H9 (cell line): ENCODE measurements at regions not wholly inside any gene's neighbourhood (a gene's known extent, or its start where the extent isn't known, plus 50 kb on each side); places are given as distances from the start of the nearest gene placed in this dataset.

Experiments used
- DNase-seq: peaks from one replicate; pipeline ENCODE4 v3.0.0-alpha.2; 2017
- H2AFZ ChIP-seq: one replicate; pipeline ENCODE4 v1.6.1; 2013; ENCODE audit warnings: mild to moderate bottlenecking, low read length, control low read depth, moderate library complexity
- H2AK5ac ChIP-seq: 2 replicates; pipeline ENCODE4 v1.6.1; 2013; ENCODE audit warnings: low read length, control low read depth, mixed read lengths; ENCODE audit not compliant: insufficient read length
- H2BK120ac ChIP-seq: one replicate; pipeline ENCODE4 v1.6.1; 2013; ENCODE audit warnings: low read depth, mild to moderate bottlenecking, low read length, control low read depth, inconsistent platforms; ENCODE audit not compliant: poor library complexity, severe bottlenecking
- H2BK12ac ChIP-seq: 2 replicates; pipeline ENCODE4 v1.6.1; 2013; ENCODE audit warnings: low read length, control low read depth, mixed read lengths, low read depth; ENCODE audit not compliant: insufficient read length
- H2BK15ac ChIP-seq: 2 replicates; pipeline ENCODE4 v1.6.1; 2013; ENCODE audit warnings: low read depth, low read length, control low read depth
- H2BK20ac ChIP-seq: one replicate; pipeline ENCODE4 v1.6.1; 2013; ENCODE audit warnings: low read depth, mild to moderate bottlenecking, low read length, control low read depth, inconsistent platforms; ENCODE audit not compliant: poor library complexity, severe bottlenecking
- H2BK5ac ChIP-seq: 2 replicates; pipeline ENCODE4 v1.6.1; 2013; ENCODE audit warnings: low read length, control low read depth, mixed read lengths; ENCODE audit not compliant: insufficient read length
- H3K14ac ChIP-seq: 2 replicates; pipeline ENCODE4 v1.6.1; 2013; ENCODE audit warnings: low read length, control low read depth; ENCODE audit not compliant: insufficient read depth
- H3K18ac ChIP-seq: 2 replicates; pipeline ENCODE4 v1.6.1; 2013; ENCODE audit warnings: low read depth, mild to moderate bottlenecking, mixed read lengths, low read length, control low read depth; ENCODE audit not compliant: insufficient read length
- H3K23ac ChIP-seq: 2 replicates; pipeline ENCODE4 v1.6.1; 2013; ENCODE audit warnings: low read length, control low read depth, mixed read lengths, low read depth; ENCODE audit not compliant: insufficient read length
- H3K23me2 ChIP-seq: 2 replicates; pipeline ENCODE4 v1.6.1; 2013; ENCODE audit warnings: low read depth, mild to moderate bottlenecking, mixed read lengths, low read length, control low read depth; ENCODE audit not compliant: insufficient read length, poor library complexity, severe bottlenecking
- H3K27ac ChIP-seq: 2 replicates; pipeline ENCODE4 v1.5.1; 2013; ENCODE audit warnings: low read length, control low read depth, mixed read lengths, low read depth; ENCODE audit not compliant: insufficient read length
- H3K27me3 ChIP-seq: 2 replicates; pipeline ENCODE4 v1.6.1; 2013; ENCODE audit warnings: low read length, control low read depth, inconsistent platforms; ENCODE audit not compliant: insufficient read depth
- H3K4ac ChIP-seq: 2 replicates; pipeline ENCODE4 v1.6.1; 2013; ENCODE audit warnings: low read depth, mild to moderate bottlenecking, control low read depth, inconsistent platforms, low read length, moderate library complexity
- H3K4me1 ChIP-seq: 2 replicates; pipeline ENCODE4 v1.6.1; 2013; ENCODE audit warnings: low read length, control low read depth, inconsistent platforms; ENCODE audit not compliant: insufficient read depth
- H3K4me2 ChIP-seq: 2 replicates; pipeline ENCODE4 v1.6.1; 2013; ENCODE audit warnings: low read length, control low read depth, mixed read lengths; ENCODE audit not compliant: insufficient read length, insufficient read depth
- H3K56ac ChIP-seq: 2 replicates; pipeline ENCODE4 v1.6.1; 2013; ENCODE audit warnings: low read depth, mild to moderate bottlenecking, mixed read lengths, low read length, control low read depth; ENCODE audit not compliant: insufficient read length
- H3K79me1 ChIP-seq: 2 replicates; pipeline ENCODE4 v1.6.1; 2013; ENCODE audit warnings: low read depth, mild to moderate bottlenecking, moderate library complexity, low read length, control low read depth, inconsistent platforms; ENCODE audit not compliant: insufficient read depth, poor library complexity, severe bottlenecking
- H3K79me2 ChIP-seq: 2 replicates; pipeline ENCODE4 v1.6.1; 2013; ENCODE audit warnings: low read length, control low read depth, inconsistent platforms; ENCODE audit not compliant: insufficient read depth
- H3K9ac ChIP-seq: 2 replicates; pipeline ENCODE4 v1.6.1; 2013; ENCODE audit warnings: low read length, control low read depth, mixed read lengths; ENCODE audit not compliant: insufficient read length; ENCODE audit errors: extremely low read depth
- H3K9me3 ChIP-seq: one replicate; pipeline ENCODE4 v1.6.1; 2013; ENCODE audit warnings: low read depth, low read length, inconsistent platforms; ENCODE audit not compliant: control insufficient read depth
- H3T11ph ChIP-seq: one replicate; pipeline ENCODE4 v1.6.1; 2013; ENCODE audit warnings: mild to moderate bottlenecking, low read length, control low read depth, inconsistent platforms
- H4K20me1 ChIP-seq: one replicate; pipeline ENCODE4 v1.6.1; 2013; ENCODE audit not compliant: control insufficient read depth, insufficient read length, insufficient read depth
- H4K5ac ChIP-seq: 2 replicates; pipeline ENCODE4 v1.6.1; 2013; ENCODE audit warnings: low read depth, mild to moderate bottlenecking, mixed read lengths, low read length, control low read depth; ENCODE audit not compliant: insufficient read length
- H4K8ac ChIP-seq: replicated peaks from 2 replicates; pipeline ENCODE4 v1.6.1; 2013; ENCODE audit warnings: low read length, control low read depth, mixed read lengths, low read depth; ENCODE audit not compliant: insufficient read length
- H4K91ac ChIP-seq: 2 replicates; pipeline ENCODE4 v1.6.1; 2013; ENCODE audit warnings: low read depth, mild to moderate bottlenecking, moderate library complexity, mixed read lengths, low read length, control low read depth; ENCODE audit not compliant: insufficient read length
- H3K27ac Mint-ChIP-seq, 3 experiments: 2 replicates in 2 of 3; 3 replicates in 1 of 3; pipeline ENCODE4 v1.8.0; 2020 to 2021; ENCODE audit warnings: mixed read lengths in 3 of 3, mild to moderate bottlenecking in 1 of 3, moderate library complexity in 1 of 3
- H3K27me3 Mint-ChIP-seq: 2 replicates; pipeline ENCODE4 v1.8.0; 2021; ENCODE audit warnings: low read depth, mild to moderate bottlenecking, moderate library complexity, mixed read lengths
- H3K36me3 Mint-ChIP-seq, 3 experiments: 2 replicates in 2 of 3; 3 replicates in 1 of 3; pipeline ENCODE4 v1.8.0; 2020 to 2021; ENCODE audit warnings: low read depth in 3 of 3, mixed read lengths in 3 of 3; ENCODE audit not compliant: insufficient read depth in 1 of 3
- H3K4me1 Mint-ChIP-seq, 2 experiments: 2 replicates each; pipeline ENCODE4 v1.8.0; 2020; ENCODE audit warnings: mixed read lengths in 2 of 2
- H3K4me3 Mint-ChIP-seq, 2 experiments: 2 replicates in 1 of 2; 3 replicates in 1 of 2; pipeline ENCODE4 v1.8.0; 2020 to 2021; ENCODE audit warnings: mild to moderate bottlenecking in 2 of 2, mixed read lengths in 2 of 2, moderate library complexity in 1 of 2
- H3K9me3 Mint-ChIP-seq, 2 experiments: 2 replicates in 1 of 2; 3 replicates in 1 of 2; pipeline ENCODE4 v1.8.0; 2020; ENCODE audit warnings: mild to moderate bottlenecking in 2 of 2, mixed read lengths in 2 of 2, moderate library complexity in 1 of 2
- WGBS: extraction: QIAGEN DNeasy Blood & Tissue Kit; methylation state at CpG from one replicate; pipeline ENCODE4 v1.1.7; 2013; ENCODE audit warnings: missing lambda C conversion rate, low lambda C conversion rate, mixed read lengths; ENCODE audit not compliant: insufficient read length; ENCODE audit errors: extremely low coverage; 5-methylcytosine and 5-hydroxymethylcytosine counted together
- TF ChIP-seq, protein P1 (sequence below): fragments of 200-600 bp; sonication (generic); conservative IDR thresholded peaks from 3 replicates; pipeline ENCODE4 v1.8.0; 2021; ENCODE audit warnings: antibody characterized with exemption, mild to moderate bottlenecking

DNA sequence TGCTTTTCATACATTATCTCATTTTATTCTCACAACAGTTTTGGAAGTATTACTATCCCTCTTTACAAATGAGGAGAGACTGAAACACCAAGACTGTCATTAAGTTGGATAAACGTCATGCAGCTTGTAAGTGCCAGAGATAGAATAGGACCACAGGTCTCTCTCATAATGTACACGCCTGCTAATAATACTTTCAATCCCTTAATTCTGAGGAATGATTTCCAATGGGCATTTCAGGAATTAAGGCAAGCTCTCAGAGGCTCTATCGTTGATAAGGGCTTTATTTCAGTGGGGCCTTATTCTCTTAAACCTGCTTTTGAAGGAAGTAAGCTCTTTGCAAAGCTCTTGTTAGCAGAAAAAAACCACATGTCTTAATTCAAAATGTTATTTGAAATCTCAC lies 229.1 kb downstream of the NFKBIZ start:
- no peak overlapping the region for H4K8ac ChIP-seq
- no peaks in the 10 kb centered on the region; a peak in 1 of 5 replicates for H3K9me3 Mint-ChIP-seq
- H3K9ac ChIP-seq, result no peak overlapping the region
- no peaks in the 10 kb centered on the region for H3K79me1 ChIP-seq
- no peaks in the 10 kb centered on the region for H3K9me3 ChIP-seq
- H2BK20ac ChIP-seq, result no peak overlapping the region
- no peak overlapping the region for H3K23ac ChIP-seq
- no CpG with 5 or more reads among the region's 3 CpGs for WGBS
- H2BK5ac ChIP-seq, result no peak overlapping the region
- H4K20me1 ChIP-seq, result no peaks in the 10 kb centered on the region
- H2BK120ac ChIP-seq, result no peak overlapping the region
- no peak overlapping the region for H3K4me2 ChIP-seq
- H3K56ac ChIP-seq, result no peak overlapping the region
- H3K36me3 Mint-ChIP-seq, result 0 out of 7 replicates have a peak, but pooled peaks cover 0 to 4% (median 0%) of the 10 kb centered on the region in 3 experiments
- no peaks in the 10 kb centered on the region for H3K79me2 ChIP-seq
- peaks cover 18 to 22% of the 10 kb centered on the region in 2 experiments for H3K4me1 Mint-ChIP-seq
- H3K4me1 ChIP-seq, result peaks cover 4% of the 10 kb centered on the region; the same call in 1 of the 2 replicates
- H2AFZ ChIP-seq, result no peak overlapping the region
- no peak overlapping the region for H3K14ac ChIP-seq
- H3K27ac ChIP-seq, result no peak overlapping the region
- H2BK12ac ChIP-seq, result no peak overlapping the region
- no peak overlapping the region for H3K4ac ChIP-seq
- DNase-seq, result no peak
- H3K18ac ChIP-seq, result no peak overlapping the region
- H3K27ac Mint-ChIP-seq, result no peak overlapping the region
- H4K5ac ChIP-seq, result no peak overlapping the region
- TF ChIP-seq, protein P1, sequence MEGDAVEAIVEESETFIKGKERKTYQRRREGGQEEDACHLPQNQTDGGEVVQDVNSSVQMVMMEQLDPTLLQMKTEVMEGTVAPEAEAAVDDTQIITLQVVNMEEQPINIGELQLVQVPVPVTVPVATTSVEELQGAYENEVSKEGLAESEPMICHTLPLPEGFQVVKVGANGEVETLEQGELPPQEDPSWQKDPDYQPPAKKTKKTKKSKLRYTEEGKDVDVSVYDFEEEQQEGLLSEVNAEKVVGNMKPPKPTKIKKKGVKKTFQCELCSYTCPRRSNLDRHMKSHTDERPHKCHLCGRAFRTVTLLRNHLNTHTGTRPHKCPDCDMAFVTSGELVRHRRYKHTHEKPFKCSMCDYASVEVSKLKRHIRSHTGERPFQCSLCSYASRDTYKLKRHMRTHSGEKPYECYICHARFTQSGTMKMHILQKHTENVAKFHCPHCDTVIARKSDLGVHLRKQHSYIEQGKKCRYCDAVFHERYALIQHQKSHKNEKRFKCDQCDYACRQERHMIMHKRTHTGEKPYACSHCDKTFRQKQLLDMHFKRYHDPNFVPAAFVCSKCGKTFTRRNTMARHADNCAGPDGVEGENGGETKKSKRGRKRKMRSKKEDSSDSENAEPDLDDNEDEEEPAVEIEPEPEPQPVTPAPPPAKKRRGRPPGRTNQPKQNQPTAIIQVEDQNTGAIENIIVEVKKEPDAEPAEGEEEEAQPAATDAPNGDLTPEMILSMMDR, result no peak
- H2BK15ac ChIP-seq, result no peak overlapping the region
- H2AK5ac ChIP-seq, result no peak overlapping the region
- no peak overlapping the region for H3T11ph ChIP-seq
- H4K91ac ChIP-seq, result no peak overlapping the region
- H3K27me3 ChIP-seq, result no peaks in the 10 kb centered on the region
- H3K4me3 Mint-ChIP-seq, result no peak overlapping the region
- H3K27me3 Mint-ChIP-seq, result no peaks in the 10 kb centered on the region
- no peaks in the 10 kb centered on the region for H3K23me2 ChIP-seq
